GM12865 (cell line): ENCODE measurements at regions not wholly inside any gene's neighbourhood (a gene's known extent, or its start where the extent isn't known, plus 50 kb on each side); places are given as distances from the start of the nearest gene placed in this dataset.
A peak's percentile ranks its signal among the peaks of the same experiment; 100 is the strongest.

Source experiments
- DNase-seq: peaks from one replicate; pipeline ENCODE4 v3.0.0; 2010; ENCODE audit warnings: low read depth
- H3K4me3 ChIP-seq: 2 replicates; pipeline ENCODE4 v1.5.1; 2011; ENCODE audit warnings: mild to moderate bottlenecking, low read depth, low read length, control low read depth
- CTCF ChIP-seq: IDR thresholded peaks from 2 replicates; pipeline ENCODE4 v1.5.1; 2011; ENCODE audit warnings: low read length, control low read depth, low read depth, inconsistent platforms; ENCODE audit not compliant: insufficient read depth; ENCODE audit errors: missing control alignments

DNA sequence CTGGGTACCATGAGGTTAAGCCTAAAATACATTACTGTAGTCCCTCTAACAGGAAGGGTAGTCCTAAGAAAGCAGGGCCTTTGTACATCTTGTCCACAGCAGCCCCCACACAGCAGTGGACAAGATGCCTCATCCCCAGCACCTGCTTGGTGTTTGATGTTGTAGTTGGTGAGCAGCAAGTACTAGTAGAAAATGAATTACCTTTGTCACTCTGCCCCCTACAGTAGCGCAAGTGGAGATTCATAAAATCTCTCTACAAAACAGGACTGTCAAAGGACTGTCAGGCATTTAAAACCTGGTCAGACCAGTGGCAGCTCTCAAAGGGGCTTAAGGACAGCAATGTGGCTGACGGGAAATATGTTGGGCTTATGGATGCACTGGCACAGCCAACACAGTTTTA is 122.5 kb downstream of the TMEM174 start:
- H3K4me3 ChIP-seq = no peak overlapping the region
- no peak for TF ChIP-seq CTCF
- peak; percentile 9 for DNase-seq

DNA sequence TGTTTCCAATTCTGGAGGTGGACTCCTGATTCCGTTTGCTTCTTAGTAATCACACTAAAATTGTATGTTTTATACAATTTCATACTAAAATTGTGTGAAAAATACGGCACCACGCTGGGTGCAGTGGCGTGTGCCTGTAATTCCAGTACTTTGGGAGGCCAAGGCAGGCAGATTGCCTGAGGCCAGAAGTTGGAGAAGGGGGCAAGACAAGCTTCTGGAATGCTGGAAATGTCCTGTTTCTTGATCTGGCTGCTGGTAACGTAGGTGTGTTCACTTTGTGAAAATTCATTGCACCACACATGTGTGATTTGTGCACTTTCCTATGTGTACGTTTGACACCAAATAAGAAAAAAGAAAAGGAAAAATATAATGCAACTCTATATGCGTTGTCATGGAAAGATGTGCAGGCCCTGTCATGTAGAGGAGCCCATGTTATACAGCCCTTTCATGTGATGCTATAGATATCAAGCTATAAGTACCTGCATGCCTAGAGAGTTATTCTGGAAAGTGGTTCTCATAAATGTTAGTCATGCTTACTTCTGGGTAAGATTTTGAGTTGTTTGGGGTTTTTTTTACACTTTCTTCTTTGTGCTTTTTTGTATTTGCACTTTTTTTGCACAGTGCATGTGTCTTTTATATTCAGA is 119.9 kb downstream of the TMEM174 start:
- DNase-seq = no peak
- no peak overlapping the region for H3K4me3 ChIP-seq
- TF ChIP-seq CTCF = no peak

DNA sequence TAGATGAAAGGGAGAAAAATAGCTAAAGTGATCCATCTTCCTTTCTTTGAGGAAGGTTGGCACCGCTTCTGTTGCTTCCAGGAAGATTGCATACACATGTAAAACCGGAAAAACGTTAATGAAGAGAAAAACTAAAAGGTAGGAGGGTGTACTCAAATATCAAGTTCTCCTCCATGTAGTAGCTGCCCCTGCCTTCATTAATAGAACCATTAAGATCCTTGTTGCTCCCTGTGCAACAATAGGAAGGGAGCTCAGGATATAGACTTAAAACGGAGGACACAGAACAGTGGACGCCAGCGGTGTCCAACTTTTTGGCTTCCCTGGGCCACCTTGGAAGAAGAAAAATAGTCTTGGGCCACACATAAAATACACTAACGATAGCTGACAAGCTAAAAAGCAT is 118.9 kb downstream of the TMEM174 start:
- DNase-seq = no peak
- TF ChIP-seq CTCF = no peak
- no peak overlapping the region for H3K4me3 ChIP-seq

DNA sequence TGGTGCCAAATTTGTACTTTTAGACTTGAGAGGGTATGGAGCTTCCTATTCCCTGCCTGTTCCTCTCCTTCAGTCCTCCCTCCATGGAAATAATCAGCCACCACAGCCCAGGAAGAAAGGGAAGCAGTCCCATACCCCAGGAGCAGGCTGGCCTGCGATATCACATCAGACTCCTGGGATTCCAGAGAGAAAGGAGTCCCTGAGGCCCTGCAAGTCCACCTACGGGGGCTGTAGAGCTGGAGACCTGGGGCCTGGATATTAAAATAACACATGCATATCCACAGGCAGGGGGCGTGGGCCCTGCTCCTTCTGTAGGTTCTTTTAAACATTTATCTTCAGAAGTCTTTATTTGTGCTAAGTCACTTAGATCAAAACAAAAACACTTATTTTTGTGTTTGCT is 117.2 kb downstream of the TMEM174 start:
- no peak overlapping the region for H3K4me3 ChIP-seq
- DNase-seq = no peak
- TF ChIP-seq CTCF = no peak

DNA sequence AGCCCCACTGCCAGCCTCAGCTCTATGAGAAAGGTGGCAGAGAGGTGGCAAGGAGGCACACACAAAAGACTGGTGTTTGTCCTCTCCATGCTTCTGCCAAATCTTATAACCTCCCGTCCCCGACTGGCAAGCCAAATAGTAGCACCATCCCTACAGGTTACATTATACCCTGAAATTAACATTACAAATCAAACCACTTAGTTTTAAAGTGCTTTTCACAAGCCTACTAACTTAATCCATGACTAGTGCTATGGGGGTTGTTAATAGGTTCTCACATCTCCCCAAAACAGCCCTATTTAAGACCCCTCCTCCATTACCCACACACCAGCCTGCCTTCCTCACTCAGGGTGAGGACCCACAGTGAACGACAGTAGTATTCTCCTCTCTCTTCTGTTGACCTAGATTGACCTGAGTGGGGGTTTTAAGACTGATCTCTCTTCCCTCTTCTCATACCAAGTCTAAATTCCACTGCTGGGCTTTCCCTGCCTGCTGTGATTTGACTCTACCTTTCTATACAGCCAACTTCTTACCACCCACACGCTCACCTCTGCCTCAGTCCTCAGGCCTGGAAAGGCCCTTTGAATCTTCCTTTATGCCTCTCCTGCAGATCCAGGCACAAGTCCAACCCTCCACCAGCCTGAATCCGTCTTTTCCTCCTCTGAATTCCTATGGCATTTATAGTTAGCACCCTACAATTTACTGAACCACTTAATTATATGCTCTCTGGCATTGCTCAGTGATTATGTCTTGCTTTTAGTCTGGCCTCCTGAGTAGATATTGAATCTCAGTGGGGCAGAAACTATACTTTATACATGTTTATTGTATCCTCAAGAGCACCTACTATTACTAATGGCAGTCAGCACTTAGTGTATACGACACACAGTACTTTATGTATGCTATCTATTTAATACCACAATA is 116.1 kb downstream of the TMEM174 start:
- no peak for DNase-seq
- TF ChIP-seq CTCF = no peak
- no peak overlapping the region for H3K4me3 ChIP-seq

GRCh38 chr5:73286896-73287295 is 113.9 kb downstream of the TMEM174 start:
- H3K4me3 ChIP-seq = no peak overlapping the region
- no peak for TF ChIP-seq CTCF
- DNase-seq = no peak

GRCh38 chr5:73284985-73285384 is 112.0 kb downstream of the TMEM174 start:
- no peak for TF ChIP-seq CTCF
- no peak for DNase-seq
- H3K4me3 ChIP-seq = no peak overlapping the region
